Right lobe of liver (tissue), 6 donors: ENCODE measurements at regions not wholly inside any gene's neighbourhood (a gene's known extent, or its start where the extent isn't known, plus 50 kb on each side); places are given as distances from the start of the nearest gene placed in this dataset.
"Not testable (repeated sequence)": the region's sequence is repeated elsewhere in the genome, so short reads cannot be mapped to it uniquely, and the experiment has no call there.

Source experiments
- ATAC-seq, 4 donors: fragments of 200-7000 bp; cut with Tn5 transposase; one replicate each; pipeline ENCODE4 v1.9.1; 2020; ENCODE audit warnings: mild to moderate bottlenecking in 4 of 4, moderate library complexity in 4 of 4
- DNase-seq, 3 donors: peaks; one replicate each; pipeline ENCODE4 v3.0.0-alpha.2; 2020
- H3K27ac ChIP-seq, 3 donors: fragments of 200-600 bp; one replicate each; pipeline ENCODE4 v1.8.0; 2022
- H3K27me3 ChIP-seq, 2 donors: fragments of 200-600 bp; one replicate each; pipeline ENCODE4 v1.8.0; 2022
- H3K36me3 ChIP-seq, 4 donors: fragments of 200-600 bp; sonication (generic) in 1 of 4; one replicate each; pipeline versions ENCODE4 v1.5.1 to v1.8.0; 2017 to 2022; ENCODE audit warnings: control low read depth in 1 of 4
- H3K4me1 ChIP-seq, 4 donors: fragments of 200-600 bp; sonication (generic) in 1 of 4; one replicate each; pipeline versions ENCODE4 v1.5.1 to v1.8.0; 2017 to 2022; ENCODE audit warnings: control low read depth in 1 of 4
- H3K4me3 ChIP-seq, 3 donors: fragments of 200-600 bp; one replicate each; pipeline ENCODE4 v1.8.0; 2022
- H3K9me3 ChIP-seq, 4 donors: fragments of 200-600 bp; sonication (generic) in 1 of 4; one replicate each; pipeline versions ENCODE4 v1.5.1 to v1.8.0; 2017 to 2022; ENCODE audit warnings: control low read depth in 1 of 4
- CTCF ChIP-seq, 4 donors: fragments of 200-600 bp in 3 of 4; fragments of 450-650 bp in 1 of 4; IDR thresholded peaks; one replicate each; pipeline versions ENCODE4 v1.5.1 to v1.8.0; 2016 to 2022; ENCODE audit warnings: antibody characterized with exemption in 4 of 4, mild to moderate bottlenecking in 2 of 4
- POLR2A ChIP-seq: fragments of 450-650 bp; IDR thresholded peaks from one replicate; pipeline ENCODE4 v1.6.1; 2017; ENCODE audit warnings: antibody characterized with exemption, mild to moderate bottlenecking
- WGBS: methylation state at CpG from one replicate; pipeline ENCODE4 v1.1.6; 2018; ENCODE audit warnings: low coverage, low lambda C conversion rate; ENCODE audit not compliant: insufficient coverage; ENCODE audit errors: missing lambda C conversion rate; 5-methylcytosine and 5-hydroxymethylcytosine counted together
- intact Hi-C, 2 donors: fragments of 100-400 bp; cut with DNase I; formaldehyde crosslinking; loops; one replicate each; pipeline versions ENCODE4 v1.11.2 to v1.14.1; 2022
- donor health status: DM: no; HTN: yes; CAD: no.
- donor health status: DM: no; HTN: no; CAD: no.
- donor health status: DM: no; HTN: no; CAD: no.
- donor health status: DM: no; HTN: yes; CAD: no.
- donor health status: DM: no; HTN: yes; CAD: no.

GRCh38 chr1:112146201-112146715 is 156.8 kb upstream of the KCND3 start:
- DNase-seq, result no peak
- TF ChIP-seq POLR2A, result no peak
- TF ChIP-seq CTCF (IDR thresholded peaks at IDR 0.05), result no peak
- no peaks in the 10 kb centered on the region for H3K27me3 ChIP-seq
- peaks cover 0 to 14% (median 4%) of the 10 kb centered on the region in 4 donors for H3K4me1 ChIP-seq
- intact Hi-C loops, result no loop called here
- H3K36me3 ChIP-seq, result no peaks in the 10 kb centered on the region
- H3K4me3 ChIP-seq, result no peak overlapping the region
- no peak for ATAC-seq
- no peak overlapping the region for H3K27ac ChIP-seq
- H3K9me3 ChIP-seq, result no peaks in the 10 kb centered on the region

GRCh38 chr1:112160214-112160613 is 170.7 kb upstream of the KCND3 start:
- H3K4me3 ChIP-seq, intact Hi-C loops, H3K27ac ChIP-seq, H3K27me3 ChIP-seq, H3K36me3 ChIP-seq, H3K4me1 ChIP-seq, ATAC-seq, DNase-seq, H3K9me3 ChIP-seq: not testable (repeated sequence)
- WGBS, result no CpG with 5 or more reads among the region's 14 CpGs

GRCh38 chr1:112165375-112165774 is 175.9 kb upstream of the KCND3 start:
- TF ChIP-seq POLR2A (no peak), CTCF (IDR thresholded peaks at IDR 0.05) (no peak)
- H3K27ac ChIP-seq, result no peak overlapping the region
- intact Hi-C loops, result no loop called here
- DNase-seq (no peak), ATAC-seq (no peak)
- H3K36me3 ChIP-seq, result no peaks in the 10 kb centered on the region
- no peaks in the 10 kb centered on the region for H3K27me3 ChIP-seq
- no peaks in the 10 kb centered on the region for H3K4me1 ChIP-seq
- no peak overlapping the region for H3K4me3 ChIP-seq
- WGBS, result 31% methylated on average over 3 of the region's 3 CpGs
- no peaks in the 10 kb centered on the region for H3K9me3 ChIP-seq

- H3K27me3 ChIP-seq, result no peaks in the 10 kb centered on the region
- no peak overlapping the region for H3K27ac ChIP-seq
- H3K36me3 ChIP-seq, result no peaks in the 10 kb centered on the region
- no peak for TF ChIP-seq POLR2A
- TF ChIP-seq CTCF (IDR thresholded peaks at IDR 0.05), result no peak
- DNase-seq, result no peak
- intact Hi-C loops, result no loop called here
- no peaks in the 10 kb centered on the region for H3K9me3 ChIP-seq
- H3K4me3 ChIP-seq, result no peak overlapping the region
- H3K4me1 ChIP-seq, result no peaks in the 10 kb centered on the region
- no peak for ATAC-seq
Measured at GRCh38 chr1:112169517-112169916, 180.0 kb upstream of the KCND3 start.

- DNase-seq (peak; percentile 34 to 71 (median 53)), ATAC-seq (peak; percentile 68 to 96 (median 90))
- no peaks in the 10 kb centered on the region for H3K27me3 ChIP-seq
- intact Hi-C loops, result no loop called here
- H3K9me3 ChIP-seq, result no peaks in the 10 kb centered on the region
- no peak overlapping the region for H3K4me3 ChIP-seq
- H3K36me3 ChIP-seq, result no peaks in the 10 kb centered on the region
- TF ChIP-seq CTCF (IDR thresholded peaks at IDR 0.05), result no peak
- no peak for TF ChIP-seq POLR2A
- no peak overlapping the region for H3K27ac ChIP-seq
- no peaks in the 10 kb centered on the region for H3K4me1 ChIP-seq
- WGBS, result 3% methylated on average over 2 of the region's 2 CpGs
Measured at GRCh38 chr1:112172294-112172882, 182.9 kb upstream of the KCND3 start.
